Panc1 (cell line): ENCODE measurements at regions not wholly inside any gene's neighbourhood (a gene's known extent, or its start where the extent isn't known, plus 50 kb on each side); places are given as distances from the start of the nearest gene placed in this dataset.

Experiments
- CTCF ChIP-seq: fragments of 450-650 bp; IDR thresholded peaks from 2 replicates; pipeline ENCODE4 v1.5.1; 2017; ENCODE audit warnings: mild to moderate bottlenecking
- POLR2AphosphoS5 ChIP-seq: IDR thresholded peaks from 2 replicates; pipeline ENCODE4 v1.6.1; 2012; ENCODE audit warnings: mild to moderate bottlenecking, low read depth, low read length, moderate library complexity
- SIN3A ChIP-seq: IDR thresholded peaks from 2 replicates; pipeline ENCODE4 v1.6.1; 2012; ENCODE audit warnings: low read depth, mild to moderate bottlenecking, low read length, moderate library complexity, borderline replicate concordance; ENCODE audit not compliant: insufficient read depth
- TCF7L2 ChIP-seq: IDR thresholded peaks from 2 replicates; pipeline ENCODE4 v1.6.1; 2011; ENCODE audit warnings: mild to moderate bottlenecking, low read depth, low read length, inconsistent platforms

DNA sequence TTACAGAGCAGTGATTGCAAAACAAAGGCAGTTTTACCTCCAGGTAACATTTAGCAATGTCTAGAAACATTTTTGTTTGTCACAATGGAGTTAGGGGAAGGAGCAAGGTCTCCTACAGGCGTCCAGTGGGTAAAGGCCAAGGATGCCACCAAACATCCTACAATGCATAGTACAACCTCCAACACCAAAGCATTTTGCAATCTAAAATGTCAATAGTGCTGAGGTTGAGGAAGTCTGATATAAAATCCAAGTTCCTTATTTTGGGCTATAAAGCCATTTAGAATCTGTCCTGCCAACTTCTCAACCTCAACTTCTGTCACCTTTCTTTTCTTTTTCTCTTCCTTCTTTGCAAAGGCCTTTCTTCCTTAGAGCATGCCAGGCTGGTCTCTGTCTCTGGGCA is 111.2 kb downstream of the FASLG start:
- TF ChIP-seq CTCF (no peak), POLR2AphosphoS5 (no peak), TCF7L2 (no peak), SIN3A (no peak)
